ENCODE measurements at regions not wholly inside any gene's neighbourhood (a gene's known extent, or its start where the extent isn't known, plus 50 kb on each side); places are given as distances from the start of the nearest gene placed in this dataset.

DNA sequence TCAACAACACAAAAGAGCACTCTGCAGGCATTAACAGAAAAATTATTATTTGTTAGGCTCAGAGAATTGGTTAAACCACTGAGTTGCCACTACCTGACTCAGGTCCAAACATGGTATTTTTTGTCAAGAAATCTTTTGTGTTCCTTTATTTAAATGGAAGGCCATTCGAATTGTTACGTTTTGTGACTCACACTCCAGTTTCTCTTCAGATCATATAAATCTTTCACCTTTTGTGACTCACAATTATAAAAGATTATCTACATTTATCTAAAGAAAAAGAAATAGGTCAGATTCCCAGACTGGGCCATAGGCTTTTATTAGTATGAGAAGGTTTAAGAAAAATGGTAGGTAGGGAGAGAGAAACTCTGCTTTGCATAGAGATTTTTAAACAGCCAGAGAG, 669.8 kb downstream of the GALC start:
- TF ChIP-seq, protein P1, sequence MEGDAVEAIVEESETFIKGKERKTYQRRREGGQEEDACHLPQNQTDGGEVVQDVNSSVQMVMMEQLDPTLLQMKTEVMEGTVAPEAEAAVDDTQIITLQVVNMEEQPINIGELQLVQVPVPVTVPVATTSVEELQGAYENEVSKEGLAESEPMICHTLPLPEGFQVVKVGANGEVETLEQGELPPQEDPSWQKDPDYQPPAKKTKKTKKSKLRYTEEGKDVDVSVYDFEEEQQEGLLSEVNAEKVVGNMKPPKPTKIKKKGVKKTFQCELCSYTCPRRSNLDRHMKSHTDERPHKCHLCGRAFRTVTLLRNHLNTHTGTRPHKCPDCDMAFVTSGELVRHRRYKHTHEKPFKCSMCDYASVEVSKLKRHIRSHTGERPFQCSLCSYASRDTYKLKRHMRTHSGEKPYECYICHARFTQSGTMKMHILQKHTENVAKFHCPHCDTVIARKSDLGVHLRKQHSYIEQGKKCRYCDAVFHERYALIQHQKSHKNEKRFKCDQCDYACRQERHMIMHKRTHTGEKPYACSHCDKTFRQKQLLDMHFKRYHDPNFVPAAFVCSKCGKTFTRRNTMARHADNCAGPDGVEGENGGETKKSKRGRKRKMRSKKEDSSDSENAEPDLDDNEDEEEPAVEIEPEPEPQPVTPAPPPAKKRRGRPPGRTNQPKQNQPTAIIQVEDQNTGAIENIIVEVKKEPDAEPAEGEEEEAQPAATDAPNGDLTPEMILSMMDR (IDR thresholded peaks at IDR 0.05; ENCODE audit: extremely low read depth, missing control alignments) = no peak
- DNase-seq (ENCODE audit: low spot score) = no peak

DNA sequence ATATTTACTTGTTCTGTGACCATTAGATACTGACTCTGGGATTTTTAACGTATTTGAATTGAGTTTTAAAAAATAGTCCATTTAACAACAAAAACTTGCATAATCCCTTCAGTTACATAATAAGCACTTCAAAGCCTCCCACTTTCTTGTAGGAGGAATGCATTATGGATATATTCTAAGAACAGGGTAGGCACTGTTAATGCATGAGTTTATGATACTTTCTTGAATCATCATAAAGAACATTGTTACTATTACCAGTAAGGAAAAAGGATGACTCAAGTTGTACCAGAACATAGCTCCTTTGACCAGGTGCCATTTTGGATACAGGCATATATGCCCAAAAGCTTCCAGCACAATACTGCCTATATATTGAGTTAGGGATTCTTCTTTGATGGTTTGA, 671.4 kb downstream of the GALC start:
- TF ChIP-seq, protein P1 (IDR thresholded peaks at IDR 0.05; ENCODE audit: extremely low read depth, missing control alignments) = no peak
- DNase-seq (ENCODE audit: low spot score) = no peak

DNA sequence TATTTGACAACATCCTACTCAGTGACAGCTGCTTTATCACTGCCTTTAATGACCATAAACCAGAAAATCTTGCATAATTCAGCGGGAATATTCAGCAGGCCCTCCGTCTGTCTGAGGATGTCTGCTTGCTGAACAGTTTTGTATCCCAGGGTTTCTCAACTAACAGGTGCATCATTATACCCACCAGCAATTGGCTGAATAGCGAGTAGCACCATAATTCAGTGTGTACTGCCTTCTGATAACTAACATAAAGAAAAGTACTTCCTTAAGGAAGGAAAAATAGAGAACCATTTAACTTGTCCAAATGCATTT, 680.1 kb downstream of the GALC start:
- TF ChIP-seq, protein P1 (IDR thresholded peaks at IDR 0.05; ENCODE audit: extremely low read depth, missing control alignments) = no peak

DNA sequence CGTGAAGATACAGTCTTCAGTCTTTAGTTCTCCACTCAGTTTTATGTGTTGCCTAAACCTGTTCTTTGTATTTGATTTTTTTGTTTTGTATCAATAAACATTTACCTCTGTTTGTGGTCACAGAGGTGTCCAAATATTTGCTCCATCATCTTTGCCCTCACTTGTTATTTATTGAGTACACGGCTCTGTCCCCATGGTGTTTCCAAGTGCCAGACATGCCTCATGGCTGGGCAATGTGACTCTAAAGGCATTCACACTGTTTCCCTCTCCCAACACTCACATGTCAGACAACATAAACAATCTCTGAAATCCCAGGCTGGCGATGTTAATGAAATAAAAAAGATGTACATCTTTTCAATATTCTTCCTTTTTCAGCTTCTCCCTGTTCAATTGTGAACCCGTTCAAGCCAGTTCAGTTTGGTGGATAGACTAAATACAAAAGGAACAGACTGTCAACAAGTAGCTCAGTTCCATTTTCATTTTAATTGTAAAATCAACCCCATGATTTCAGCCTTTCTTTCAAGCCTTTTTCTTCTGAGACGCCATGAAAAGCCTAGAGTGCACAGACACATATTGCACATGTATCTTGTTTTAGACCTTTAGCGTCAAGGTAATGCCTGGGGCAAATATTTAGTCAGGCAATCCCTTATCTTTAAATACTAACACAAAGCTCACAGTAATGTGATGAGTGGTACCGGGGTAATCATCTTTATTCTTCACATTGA, 680.7 kb downstream of the GALC start:
- TF ChIP-seq, protein P1 (IDR thresholded peaks at IDR 0.05; ENCODE audit: extremely low read depth, missing control alignments) = no peak
- no peak for DNase-seq (ENCODE audit: low spot score)

More for the DNA sequence above, 680.1 kb downstream of the GALC start:
- no peak for DNase-seq (ENCODE audit: low spot score)

DNA sequence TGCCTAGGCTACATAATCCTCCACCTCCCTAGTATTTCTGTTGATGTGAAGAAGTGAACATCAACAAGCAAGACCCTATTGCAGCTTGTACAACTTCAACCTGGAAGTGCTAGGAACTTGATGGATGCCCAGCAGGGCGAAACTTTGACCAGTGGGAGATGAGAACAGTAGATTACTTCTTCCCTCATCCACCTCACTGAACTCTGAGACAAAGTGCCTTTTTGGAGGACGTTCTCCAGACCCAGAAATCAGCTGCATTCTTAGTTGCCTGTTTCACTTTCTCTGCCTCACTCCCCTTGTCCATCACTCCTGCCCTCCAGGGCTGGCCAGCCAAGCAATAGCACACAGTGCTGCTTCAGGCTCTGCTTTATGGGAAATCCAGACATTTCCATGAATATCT, 683.4 kb downstream of the GALC start:
- no peak for DNase-seq (ENCODE audit: low spot score)
- TF ChIP-seq, protein P1 (IDR thresholded peaks at IDR 0.05; ENCODE audit: extremely low read depth, missing control alignments) = no peak

DNA sequence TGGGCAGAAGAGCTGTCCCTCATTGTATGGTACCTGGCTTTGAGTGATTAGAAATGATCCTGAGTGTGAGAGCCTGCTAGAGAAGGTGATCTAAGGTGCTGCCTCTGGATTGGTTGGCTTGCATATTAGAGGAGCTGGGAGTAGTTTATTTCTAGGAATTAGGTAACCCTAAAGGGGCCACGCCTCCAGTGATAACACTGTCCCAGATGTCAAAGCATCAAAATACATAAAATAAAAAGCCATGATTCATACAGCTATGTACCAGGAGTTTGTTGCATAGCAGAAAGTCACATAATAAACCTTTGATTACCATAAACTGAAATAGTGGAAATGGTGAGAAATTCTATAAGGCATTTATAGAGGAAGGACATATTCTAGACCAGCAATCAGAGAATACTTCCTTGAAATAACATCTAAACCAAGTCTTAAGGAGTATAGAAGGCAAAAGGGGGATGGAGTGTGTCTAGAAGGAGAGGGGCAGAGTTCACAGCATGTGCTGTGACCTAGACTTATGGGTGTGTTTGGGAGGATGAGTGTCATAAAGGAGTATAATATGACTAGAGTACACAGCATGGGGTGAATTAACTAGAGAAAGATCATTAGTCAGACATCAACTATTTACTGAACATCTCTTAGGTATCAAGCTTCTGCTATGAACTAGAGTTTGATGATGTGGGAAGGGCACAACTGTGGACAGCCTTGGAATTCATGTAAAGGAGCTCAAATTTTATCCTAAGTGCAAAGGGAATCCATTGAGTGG, 686.4 kb downstream of the GALC start:
- no peak for DNase-seq (ENCODE audit: low spot score)
- TF ChIP-seq, protein P1 (IDR thresholded peaks at IDR 0.05; ENCODE audit: extremely low read depth, missing control alignments) = no peak

DNA sequence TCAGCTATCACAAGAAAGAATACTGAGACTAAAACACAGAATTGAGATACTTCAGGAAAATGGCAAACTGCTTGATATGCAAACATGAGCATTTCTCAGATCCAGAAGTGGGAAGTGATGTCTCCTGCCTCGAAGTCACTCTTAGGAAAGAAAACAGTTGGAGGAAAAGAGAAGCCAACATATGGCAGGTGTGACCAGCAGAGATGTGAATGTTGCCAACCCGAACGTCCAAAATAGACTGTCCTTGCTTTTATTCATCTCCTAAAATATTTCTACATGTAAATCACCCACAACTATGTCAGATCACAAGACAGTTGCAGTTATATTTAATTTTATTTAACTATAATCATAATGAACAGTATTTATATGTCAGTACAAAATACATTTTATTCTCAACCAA, 687.6 kb downstream of the GALC start:
- no peak for DNase-seq (ENCODE audit: low spot score)
- TF ChIP-seq, protein P1 (IDR thresholded peaks at IDR 0.05; ENCODE audit: extremely low read depth, missing control alignments) = no peak
